ENCODE measurements at regions not wholly inside any gene's neighbourhood (a gene's known extent, or its start where the extent isn't known, plus 50 kb on each side); places are given as distances from the start of the nearest gene placed in this dataset.
"Not testable (repeated sequence)": the region's sequence is repeated elsewhere in the genome, so short reads cannot be mapped to it uniquely, and the experiment has no call there.

DNA sequence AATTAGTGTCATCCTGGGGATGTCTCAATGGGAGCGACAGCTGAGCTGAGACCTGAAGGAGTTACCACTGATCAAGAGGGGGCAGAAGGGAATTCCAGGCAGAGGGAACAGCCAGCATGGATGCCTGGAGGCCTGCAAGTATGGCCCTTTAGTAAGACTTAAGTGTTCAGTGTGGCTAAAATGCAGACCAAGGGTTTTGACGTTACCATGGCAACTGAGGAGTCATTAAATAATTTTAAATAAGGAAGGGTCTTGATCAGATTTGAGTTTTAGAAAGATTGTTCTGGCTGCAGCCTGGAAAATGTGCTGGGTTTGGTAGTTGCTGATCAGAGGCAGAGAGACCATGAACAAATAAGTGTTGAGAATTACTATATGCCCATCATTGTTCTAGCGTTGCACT is 285.5 kb downstream of the USP46 start:
- no peak for DNase-seq (ENCODE audit: low spot score)

DNA sequence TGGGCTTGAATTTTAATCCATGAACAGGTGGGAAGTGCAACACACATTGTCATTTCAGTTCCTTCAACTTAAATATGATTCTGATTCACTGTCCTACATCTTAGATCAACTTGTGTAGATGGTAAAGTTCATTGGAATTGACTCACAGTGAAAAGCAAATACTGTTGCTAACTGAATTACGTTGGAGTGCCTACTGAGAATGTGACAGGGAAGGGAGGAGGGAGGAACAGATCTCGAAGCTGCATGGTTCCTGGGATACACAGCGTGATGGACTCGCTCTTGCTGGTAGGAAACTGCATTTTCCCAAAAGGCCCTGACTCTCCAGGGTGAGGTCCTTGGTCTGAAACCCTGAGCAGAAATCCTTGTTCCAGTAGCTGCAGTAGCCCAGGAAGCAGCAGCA is 284.2 kb downstream of the USP46 start:
- no peak for DNase-seq (ENCODE audit: low spot score)

DNA sequence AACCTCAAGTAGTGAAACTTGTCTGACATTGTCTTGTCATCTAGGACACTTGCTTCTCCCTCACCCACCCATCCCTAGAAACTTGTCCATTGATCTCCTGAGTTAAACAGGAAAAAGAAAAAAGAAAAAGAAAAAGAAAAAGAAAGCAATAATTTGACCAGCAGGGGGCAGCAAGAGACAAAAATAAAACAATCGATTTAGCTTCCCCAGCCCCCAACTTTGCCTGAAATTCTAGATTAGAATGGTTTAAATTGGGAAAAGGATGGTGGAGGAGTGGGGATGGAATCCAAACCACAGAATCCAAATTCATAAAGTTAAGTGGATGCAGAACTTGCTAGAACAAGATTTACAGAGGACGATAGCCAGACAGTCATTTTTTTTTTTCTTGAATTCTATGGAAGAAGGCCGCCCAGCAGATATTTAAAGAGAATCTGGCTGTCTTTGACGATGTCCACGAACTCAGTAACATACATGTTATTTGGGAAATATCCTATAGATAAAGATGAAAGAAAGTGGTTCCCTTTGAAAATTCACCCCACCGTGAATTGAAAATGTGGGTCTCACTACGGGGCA is 282.9 kb downstream of the USP46 start:
- peak; percentile 20 for DNase-seq (ENCODE audit: low spot score)

DNA sequence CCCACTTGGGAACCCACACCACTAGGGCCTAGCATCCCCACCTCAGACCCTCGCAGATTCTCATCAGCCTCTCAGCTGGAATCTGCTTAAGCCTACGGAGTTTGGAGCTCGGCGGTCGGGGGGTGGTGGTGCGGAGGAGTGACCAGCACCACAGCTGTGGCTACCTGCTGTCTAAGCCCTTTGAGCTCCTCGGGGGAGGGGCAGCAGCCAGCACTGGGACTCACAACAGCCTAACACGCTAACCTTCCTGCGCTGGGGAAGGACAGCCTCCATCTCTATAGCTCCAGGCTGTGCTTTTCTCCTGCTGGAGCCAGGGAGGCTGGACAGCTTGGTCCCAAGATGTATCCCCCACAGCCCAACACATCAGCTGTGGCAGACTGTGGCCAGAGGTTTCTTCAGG is 281.5 kb downstream of the USP46 start:
- no peak for DNase-seq (ENCODE audit: low spot score)

DNA sequence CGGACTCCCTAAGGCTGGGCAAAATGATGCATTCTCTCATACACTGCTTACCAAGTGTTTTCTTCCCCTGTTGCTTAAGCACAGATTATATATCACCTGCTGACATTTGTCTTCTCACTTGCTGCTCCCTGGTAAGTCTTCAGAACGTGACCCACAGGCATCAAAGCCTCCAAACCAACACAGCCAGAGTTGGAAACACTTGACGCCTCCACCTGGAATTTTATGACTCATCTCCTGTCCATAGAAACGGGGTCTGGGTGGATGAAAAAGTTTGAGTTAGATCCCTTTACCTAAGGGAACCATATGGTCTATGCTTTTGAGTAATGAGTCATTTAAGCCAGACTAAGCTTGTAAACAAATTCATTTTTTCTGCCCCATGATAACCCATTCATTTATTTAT is 251.6 kb downstream of the USP46 start:
- DNase-seq (ENCODE audit: low spot score): no peak

DNA sequence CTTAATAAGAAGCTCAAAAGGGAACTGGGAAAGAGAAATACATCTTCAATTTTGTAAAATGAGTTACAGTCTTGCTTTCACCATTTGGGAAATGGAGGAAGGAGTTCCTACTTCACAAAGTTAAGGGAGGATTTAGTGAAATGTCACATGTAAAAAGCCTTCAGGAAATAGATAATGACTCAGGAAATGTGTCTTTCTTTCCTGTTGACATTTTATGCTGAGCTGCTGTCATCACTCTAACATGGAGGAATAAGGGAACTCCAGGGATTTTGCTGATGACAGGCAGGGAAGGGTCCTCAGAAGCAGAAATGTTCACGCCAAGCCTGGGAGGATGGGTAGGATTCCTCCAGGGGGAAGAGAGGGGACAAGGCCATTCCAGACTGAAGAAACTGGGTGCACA is 251.1 kb downstream of the USP46 start:
- DNase-seq (ENCODE audit: low spot score): no peak

DNA sequence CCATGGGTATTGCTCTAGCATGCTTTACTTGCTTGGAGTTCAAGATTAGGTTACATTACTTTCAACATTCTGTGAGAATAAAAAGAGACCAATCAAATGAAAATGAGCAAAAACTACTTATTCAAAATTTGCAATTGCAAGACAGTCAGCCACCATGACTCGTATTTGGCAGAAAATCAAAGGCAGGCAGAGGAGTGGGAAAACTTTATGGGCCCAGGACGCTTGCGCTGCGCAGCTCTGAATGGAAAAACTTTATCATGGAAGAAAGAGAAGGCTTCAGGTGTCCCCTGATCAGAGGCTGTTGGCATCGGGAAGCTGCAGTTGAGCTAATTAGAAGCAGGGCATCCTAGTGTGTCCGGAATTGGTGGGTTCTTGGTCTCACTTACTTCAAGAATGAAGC is 250.6 kb downstream of the USP46 start:
- DNase-seq (ENCODE audit: low spot score): no peak

DNA sequence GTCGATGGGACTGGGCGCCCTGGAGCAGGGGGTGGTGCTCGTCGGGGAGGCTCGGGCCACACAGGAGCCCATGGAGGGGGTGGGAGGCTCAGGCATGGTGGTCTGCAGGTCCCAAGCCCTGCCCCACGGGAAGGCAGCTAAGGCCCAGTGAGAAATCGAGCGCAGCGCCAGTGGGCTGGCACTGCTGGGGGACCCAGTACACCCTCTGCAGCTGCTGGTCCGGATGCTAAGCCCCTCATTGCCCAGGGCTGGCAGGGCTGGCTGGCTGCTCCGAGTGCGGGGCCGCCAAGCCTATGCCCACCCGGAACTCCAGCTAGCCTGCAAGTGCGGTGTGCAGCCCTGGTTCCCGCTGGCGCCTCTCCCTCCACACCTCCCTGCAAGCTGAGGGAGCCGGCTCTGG is 249.3 kb downstream of the USP46 start:
- DNase-seq (ENCODE audit: low spot score): not testable (repeated sequence)

DNA sequence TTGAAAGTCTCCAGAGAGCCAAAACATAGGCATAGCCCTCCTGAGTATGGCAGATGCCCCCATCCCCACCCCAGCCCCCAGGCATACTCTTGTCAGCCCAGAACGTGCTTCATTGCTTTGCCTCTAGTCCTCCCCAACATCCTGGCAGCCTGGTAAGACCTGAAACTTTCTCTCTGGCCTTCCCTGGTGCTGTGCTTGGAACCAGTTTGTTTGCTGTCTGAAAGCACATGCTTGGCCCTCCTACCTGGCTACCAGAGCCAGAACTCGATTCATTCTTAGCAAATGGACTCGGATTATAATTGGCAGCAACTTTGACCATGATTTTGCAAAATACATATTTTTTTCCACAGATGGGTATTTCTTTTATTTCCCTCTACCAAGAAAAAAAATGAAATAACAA is 248.1 kb downstream of the USP46 start:
- no peak for DNase-seq (ENCODE audit: low spot score)

DNA sequence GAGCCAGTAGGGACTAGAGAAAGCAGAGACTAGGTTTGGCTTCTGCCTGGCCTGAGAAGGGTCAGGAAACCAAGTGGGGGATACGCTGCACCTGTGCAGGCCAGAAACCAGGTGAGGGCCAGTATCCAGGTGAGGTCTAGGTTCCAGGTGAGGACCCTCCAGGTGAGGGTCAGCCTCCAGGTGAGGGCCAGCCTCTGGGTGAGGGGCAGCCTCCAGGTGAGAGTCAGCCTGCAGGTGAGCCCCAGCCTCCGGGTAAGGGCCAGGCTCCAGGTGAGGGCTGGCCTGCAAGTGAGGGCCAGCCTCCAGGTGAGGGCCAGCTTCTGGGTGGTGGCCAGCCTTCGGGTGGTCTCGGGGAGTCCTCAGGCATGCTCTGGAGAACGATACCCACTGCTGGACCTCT is 238.8 kb downstream of the USP46 start:
- DNase-seq (ENCODE audit: low spot score): no peak

DNA sequence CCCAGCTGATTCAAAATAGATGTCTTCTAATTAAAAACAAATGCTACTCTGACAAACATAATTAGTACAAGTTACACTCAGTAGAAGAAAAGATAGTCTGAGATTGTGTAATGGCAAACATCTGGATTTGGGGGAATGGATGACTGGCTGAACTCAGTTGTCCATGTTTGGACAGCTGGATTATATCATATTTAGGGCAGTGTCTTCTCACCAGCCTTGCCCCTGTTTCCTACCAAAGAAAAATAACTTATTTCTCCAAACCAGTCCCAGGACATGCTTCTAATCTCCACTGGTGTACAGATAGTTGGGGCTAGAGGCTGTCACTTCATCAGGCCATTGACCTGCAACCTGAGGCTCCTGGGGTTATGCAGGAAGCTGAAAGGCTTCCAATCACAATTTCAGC is 237.3 kb downstream of the USP46 start:
- DNase-seq (ENCODE audit: low spot score): no peak

DNA sequence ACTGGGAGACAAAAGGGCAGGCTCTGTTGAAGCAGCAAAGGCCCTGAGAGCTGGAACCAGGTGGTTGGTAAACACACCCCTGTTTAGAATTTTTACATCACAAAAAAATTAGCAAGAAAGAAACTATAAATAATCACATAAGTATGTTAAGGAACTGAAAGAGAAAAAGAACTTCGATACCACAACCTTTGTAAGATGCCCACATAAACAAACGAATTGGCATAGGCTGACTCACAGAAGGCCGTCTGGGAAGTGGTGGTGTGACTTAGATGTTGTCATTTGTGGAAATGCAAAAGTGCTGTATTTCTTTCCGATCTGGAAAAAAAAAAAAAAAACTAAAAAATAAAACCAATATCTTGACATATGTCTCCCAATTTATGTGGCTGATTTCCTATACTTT is 235.1 kb downstream of the USP46 start:
- no peak for DNase-seq (ENCODE audit: low spot score)

DNA sequence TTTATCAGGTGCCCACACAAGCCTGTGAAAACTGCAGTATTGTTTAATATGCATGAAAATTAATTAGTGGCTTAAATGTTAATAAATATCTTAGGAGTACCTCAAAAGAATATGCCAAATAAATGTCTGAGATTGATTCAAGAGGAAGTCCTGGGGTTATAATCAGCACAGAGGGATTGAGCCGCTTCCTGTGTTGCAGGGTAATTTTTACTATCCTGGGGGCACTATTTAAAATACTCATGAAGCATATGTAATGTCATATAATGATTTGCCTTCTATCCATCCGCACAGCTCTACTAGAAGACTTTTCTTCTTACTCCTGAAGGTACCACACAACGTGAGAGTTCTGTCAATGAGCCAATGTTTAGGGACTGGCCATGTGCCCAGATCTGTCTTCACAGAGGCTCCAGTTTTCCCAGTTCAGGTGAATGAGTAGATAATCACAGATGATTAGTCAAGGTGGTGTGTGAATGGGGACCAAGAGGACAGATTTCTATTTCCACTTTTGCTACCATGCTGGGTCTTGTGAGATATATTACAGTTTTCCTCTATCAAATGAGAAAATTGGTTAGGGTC is 233.3 kb downstream of the USP46 start:
- DNase-seq (ENCODE audit: low spot score): no peak

DNA sequence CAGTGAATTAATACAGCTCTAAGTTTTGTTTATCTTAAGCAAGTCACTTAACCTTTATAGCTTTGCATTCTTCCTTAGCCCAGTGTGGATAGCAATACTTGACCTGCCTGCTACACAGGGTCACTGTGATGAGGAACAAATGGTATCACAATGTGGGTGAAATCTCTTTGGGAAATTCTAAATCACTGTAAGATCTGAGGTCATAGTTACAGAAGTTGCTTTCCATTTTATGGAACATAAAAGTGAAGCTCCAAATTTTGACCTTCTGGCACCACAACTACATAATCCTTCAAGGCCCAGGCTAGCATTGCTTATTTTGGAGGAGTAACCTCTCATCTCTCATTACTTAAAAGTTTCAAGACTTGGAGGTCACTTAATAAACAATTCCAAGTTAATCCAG is 227.7 kb downstream of the USP46 start:
- no peak for DNase-seq (ENCODE audit: low spot score)

DNA sequence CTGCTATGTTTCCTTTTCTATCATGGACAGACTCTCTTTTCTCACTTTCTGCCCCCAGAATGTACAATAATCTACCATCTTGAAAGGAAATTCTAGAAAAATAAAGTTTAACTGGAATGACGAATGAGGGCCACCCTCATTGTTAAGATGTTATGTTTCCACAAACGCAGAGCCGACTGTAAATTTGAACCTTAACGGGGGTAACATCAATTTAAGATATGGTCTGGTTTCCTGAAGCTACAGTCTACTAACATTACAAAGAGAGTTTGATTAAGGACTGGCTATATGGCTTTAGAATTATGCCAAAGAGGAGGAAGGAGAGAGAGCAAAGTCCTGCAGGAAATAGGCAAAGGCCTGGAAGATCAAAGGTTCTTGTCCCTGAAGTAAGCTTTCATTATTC is 227.2 kb downstream of the USP46 start:
- DNase-seq (ENCODE audit: low spot score): no peak

DNA sequence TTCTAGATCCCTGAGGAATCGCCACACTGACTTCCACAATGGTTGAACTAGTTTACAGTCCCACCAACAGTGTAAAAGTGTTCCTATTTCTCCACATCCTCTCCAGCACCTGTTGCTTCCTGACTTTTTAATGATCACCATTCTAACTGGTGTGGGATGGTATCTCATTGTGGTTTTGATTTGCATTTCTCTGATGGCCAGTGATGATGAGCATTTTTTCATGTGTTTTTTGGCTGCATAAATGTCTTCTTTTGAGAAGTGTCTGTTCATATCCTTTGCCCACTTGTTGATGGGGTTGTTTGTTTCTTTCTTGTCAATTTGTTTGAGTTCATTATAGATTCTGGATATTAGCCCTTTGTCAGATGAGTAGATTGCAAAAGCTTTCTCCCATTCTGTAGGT is 216.6 kb downstream of the USP46 start:
- not testable (repeated sequence) for DNase-seq (ENCODE audit: low spot score)

DNA sequence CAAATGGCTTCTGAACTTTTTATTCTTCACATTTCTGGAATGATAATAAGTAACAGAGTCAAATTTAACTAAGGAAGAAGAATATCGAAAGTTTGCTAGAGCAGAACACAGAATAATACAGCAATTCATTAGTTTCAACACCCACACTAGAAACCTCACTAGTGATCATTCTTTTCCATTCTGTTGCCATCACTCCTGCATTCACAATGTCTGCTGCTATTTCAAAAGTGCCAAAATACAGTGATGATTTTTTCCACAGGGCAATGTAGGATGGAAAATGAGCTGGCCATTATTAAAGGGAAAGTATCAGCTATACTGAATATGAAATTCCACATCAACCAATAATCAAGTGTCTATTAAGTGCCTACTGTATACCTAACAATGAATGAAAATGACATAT is 186.7 kb downstream of the USP46 start:
- no peak for DNase-seq (ENCODE audit: low spot score)

DNA sequence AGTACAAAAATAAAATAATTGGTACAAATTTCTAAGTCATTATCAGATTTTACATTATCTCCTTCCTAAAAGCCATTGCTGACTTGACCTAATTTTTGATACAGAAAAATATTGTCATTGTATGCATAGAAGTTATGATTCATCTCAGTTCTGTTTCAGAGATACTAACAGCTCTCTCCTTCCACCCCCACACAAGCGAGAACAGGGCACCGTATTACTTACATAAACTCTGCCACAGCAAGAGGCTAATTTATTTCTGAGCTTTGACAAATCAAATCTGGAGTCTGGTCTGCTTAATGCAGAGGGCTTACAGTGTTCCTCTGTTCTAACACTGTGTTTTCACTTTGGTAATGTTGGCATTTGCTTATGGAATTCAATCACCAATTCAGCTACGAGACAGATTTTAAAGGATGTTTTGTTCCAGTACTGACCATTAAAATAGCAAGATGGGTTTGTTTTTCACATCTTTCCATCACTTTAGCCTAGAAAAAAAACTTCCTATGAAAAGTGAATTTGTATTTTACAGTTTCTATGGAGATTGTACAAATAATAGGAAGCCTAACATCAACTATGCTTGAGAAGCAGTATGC is 181.8 kb downstream of the USP46 start:
- DNase-seq (ENCODE audit: low spot score): no peak

DNA sequence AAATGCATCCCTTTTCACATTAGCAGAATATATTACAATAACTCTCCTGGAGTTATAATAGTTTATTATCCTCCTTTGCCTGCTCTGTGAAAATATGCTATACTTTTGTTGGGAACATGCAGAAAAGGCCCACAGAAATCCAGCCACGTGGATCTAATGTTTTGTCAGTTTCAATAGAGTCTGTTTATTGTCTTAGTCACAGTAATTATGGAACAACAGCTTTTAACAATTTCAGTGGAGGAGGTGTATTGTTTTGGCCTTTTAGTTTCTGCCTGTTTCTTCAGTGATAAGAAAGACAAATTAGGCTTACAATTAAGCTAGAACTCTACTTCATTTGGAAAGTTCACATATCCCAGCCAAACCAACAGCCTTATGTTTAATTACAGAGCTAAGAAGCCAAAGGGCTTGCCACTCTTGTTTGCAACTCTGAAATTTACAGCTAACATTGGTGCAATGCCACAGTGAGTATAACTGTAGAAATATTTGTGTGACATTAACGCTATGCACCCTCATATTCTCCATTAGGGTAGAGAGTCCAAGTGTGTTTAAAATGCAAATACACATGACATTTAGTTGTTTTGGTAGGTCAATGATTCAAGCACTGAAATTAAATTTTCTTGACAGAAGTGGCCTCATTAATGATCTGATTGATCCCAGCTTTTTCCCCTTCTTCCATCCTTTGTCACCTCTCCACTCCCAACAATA is 175.8 kb downstream of the USP46 start:
- DNase-seq (ENCODE audit: low spot score): no peak

DNA sequence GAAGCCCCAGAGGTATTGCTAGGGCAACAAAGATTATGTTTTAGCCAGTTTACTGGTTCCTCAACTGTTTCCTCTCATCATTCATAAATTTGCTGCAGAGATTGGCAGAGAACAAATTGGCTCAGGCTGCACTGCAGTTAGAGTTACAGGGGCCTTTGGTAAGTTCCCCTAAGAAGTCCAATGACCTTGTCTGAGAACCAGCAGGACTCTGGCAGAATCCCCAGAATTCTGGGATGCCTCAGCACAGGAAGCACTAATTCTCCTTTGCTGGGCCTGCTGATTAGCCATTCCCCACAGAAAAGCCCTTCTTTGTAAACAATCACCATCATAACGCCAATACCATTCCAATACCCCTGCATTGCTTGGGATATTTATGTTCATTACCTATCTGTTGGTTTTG is 151.3 kb downstream of the USP46 start:
- no peak for DNase-seq (ENCODE audit: low spot score)

DNA sequence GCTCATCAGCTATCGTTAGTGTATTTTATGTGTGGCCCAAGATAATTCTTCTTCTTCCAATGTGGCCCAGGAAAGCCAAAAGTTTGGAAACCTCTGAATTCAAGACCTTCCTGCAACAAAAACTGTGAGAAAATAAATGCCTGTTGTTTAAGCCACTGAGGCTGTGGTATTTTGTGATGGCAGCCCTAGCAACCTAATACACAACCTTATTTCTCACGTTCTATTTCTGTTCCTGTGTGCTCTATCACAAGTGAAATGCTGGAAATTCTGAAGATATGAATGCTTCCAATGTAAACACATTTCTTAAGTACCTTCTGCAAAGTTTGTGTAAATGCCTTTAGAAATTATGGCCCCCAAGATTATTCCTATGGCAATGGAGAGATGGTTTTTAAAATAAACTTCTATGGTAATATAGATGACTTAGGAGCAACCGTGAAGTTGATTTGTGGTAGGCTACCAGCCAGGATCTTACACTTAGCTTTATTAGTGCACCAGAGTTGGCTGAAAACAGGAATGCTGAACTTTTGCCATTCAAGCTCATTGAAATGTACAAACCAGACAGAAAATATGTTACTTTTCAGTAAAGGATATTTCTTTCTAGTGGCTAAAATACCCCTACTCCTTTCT is 148.0 kb downstream of the USP46 start:
- DNase-seq (ENCODE audit: low spot score): no peak

DNA sequence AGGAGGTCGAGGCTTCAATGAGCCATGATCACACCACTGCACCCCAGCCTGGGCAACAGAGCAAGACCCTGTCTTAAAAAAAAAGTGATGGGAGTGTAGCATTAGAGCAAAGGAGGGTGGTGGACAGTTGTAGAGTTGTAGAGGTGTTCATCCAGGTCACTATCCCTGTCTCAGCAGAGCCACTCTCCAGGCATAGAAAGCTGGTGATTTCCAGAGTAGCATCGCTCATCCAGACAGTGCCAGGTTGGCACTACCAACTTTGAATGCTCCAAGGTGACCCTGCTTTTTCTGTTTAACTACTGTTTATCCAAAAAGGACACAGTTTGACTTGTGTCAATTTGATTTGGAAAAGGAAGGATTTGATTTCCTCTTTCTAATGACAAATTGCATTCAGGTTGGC is 147.3 kb downstream of the USP46 start:
- DNase-seq (ENCODE audit: low spot score): no peak

DNA sequence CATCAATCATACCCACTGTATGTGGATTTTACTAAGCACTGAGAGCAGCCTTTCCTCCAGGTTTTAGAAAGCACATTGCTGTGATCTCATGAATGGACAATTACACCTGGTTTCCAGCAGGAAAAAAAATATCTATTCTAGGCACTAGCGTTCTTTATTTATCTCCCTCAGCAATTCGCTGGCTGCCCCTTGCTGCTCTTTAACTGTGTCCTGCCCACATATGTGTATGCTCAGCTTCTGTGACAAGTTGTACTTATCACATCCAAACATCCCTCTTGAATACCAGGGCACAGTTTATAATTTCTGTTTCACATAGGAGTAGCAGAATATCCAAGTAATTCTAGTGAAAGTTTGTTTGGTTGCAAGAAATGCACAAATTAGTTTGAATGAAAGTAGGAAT is 146.8 kb downstream of the USP46 start:
- DNase-seq (ENCODE audit: low spot score): no peak

Measured in activated CD4-positive, alpha-beta T cell treated with anti-CD3 and anti-CD28 coated beads, Interleukin-2, Interleukin-4, amounts not matched to agents 100 ng/mL and 50 ng/mL, durations not matched to agents 16 hours and 8 hours (primary cell).